ENCODE measurements at regions not wholly inside any gene's neighbourhood (a gene's known extent, or its start where the extent isn't known, plus 50 kb on each side); places are given as distances from the start of the nearest gene placed in this dataset.

DNA sequence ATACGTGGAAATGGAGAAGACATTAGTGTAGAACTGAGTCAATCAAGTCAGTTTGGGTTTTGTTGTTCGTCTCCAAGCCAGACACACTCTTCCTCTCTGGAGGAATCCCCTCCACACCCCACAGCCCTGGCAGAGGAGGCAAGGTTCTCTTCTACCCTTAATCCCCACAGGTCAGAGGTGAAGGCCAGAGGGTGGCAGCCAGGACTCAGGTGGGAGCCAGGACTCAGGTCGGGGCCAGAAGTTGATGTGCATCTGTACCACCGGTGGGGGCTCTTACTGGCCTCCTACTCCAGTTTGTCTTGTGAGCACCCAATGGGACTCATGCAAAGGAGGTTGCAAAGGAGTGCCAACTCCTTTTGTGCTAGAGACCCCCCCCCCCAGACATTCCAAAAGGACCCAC is 126.4 kb downstream of the TBXT start:
- TF ChIP-seq, protein P1, sequence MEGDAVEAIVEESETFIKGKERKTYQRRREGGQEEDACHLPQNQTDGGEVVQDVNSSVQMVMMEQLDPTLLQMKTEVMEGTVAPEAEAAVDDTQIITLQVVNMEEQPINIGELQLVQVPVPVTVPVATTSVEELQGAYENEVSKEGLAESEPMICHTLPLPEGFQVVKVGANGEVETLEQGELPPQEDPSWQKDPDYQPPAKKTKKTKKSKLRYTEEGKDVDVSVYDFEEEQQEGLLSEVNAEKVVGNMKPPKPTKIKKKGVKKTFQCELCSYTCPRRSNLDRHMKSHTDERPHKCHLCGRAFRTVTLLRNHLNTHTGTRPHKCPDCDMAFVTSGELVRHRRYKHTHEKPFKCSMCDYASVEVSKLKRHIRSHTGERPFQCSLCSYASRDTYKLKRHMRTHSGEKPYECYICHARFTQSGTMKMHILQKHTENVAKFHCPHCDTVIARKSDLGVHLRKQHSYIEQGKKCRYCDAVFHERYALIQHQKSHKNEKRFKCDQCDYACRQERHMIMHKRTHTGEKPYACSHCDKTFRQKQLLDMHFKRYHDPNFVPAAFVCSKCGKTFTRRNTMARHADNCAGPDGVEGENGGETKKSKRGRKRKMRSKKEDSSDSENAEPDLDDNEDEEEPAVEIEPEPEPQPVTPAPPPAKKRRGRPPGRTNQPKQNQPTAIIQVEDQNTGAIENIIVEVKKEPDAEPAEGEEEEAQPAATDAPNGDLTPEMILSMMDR (IDR thresholded peaks at IDR 0.05; ENCODE audit: low read depth, low read length, missing control alignments) = no peak

DNA sequence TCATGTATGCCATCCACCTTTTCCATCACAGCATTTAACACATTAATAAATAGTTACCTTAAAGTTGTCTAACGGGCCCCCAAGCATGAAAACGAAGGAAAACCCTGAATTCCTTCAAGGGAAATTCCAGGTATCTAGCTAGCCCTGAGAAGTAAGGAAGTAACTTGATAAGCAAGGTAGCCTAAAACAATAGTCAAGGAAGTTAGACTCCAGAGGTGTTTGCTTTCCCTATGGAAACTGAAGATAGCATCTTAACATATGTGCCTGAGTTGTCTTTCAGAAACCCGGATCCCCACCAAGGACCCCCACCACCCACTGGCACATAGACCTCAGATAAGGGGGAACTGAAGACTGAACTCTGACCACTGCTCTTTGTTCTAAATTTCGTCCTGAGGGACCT is 127.4 kb downstream of the TBXT start:
- DNase-seq (ENCODE audit: low read depth) = no peak
- no peak overlapping the region for H3K4me3 ChIP-seq (ENCODE audit: low read depth, low read length)
- TF ChIP-seq, protein P1 (IDR thresholded peaks at IDR 0.05; ENCODE audit: low read depth, low read length, missing control alignments) = no peak

More for the DNA sequence above, 126.4 kb downstream of the TBXT start:
- DNase-seq (ENCODE audit: low read depth) = no peak
- H3K4me3 ChIP-seq (ENCODE audit: low read depth, low read length) = no peak overlapping the region

DNA sequence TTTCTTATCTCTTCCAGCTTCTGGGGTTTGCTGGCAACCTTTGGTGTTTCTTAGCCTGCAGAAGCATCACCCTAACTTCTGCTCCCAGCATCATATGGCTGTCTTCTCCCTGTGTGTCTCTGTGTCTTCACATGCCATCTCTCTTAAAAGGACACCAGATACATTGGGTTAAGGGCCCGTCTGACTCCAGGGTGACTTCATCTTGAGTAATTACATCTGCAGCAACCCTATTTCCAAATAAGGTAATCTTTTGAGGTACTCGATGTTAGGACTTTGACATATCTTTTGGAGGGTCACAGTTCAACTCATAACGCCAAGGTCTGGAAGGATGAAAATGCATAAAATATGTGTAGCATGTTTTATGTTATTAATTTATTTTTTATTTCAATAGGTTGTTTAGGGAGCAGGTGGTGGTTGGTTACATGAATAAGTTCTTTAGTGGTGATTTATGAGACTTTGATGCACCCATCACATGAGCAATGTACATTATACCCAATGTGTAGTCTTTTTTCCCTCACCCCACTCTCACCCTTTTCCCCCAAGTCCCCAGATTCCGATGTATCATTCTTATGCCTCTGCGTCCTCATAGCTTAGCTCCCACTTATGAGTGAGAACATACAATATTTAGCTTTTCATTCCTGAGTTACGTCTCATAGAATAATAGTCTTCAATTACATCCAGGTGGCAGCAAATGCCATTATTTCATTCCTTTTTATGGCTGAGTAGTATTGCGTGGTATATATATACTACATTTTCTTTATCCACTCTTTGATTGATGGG is 131.1 kb downstream of the TBXT start:
- DNase-seq (ENCODE audit: low read depth) = no peak
- TF ChIP-seq, protein P1 (IDR thresholded peaks at IDR 0.05; ENCODE audit: low read depth, low read length, missing control alignments) = no peak
- H3K4me3 ChIP-seq (ENCODE audit: low read depth, low read length) = no peak overlapping the region

DNA sequence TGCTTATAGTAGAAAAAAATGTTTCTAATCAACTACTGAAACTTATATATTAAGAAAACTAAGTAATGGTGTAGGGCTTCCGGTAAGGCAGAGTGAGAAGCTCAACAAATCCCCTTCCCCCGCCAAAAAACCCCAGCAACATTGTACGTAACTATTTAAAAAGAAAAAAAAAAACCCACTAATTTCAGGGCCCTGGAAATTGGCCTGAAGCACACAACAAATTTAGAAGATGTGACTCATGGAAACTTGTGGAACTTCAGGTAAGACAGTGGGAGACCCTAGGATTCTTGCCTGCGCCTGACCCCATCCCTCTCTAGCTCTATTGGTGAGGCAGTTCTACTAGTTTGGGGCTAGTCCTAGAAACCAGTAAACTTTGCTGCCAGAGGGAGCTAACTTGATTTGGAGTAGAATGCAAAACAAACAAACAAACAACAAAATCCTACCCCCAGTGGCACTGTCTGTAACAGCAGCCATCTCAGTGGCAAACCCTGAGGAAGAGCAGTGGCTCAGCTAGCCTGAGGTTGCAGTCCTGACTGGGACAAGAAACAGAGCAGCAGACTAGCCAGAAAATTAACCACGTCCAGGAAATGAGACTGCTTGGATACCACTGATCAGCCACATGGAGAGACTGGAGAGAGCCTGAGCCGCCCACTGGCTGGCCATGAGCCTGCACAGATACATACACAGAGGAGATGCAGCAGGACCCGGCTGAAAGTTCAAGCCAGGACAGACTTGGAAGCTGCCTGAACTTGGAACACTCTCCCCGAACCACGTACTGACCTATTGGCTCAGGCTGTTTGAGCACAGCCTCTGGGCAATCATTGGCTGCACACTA is 135.1 kb downstream of the TBXT start:
- H3K4me3 ChIP-seq (ENCODE audit: low read depth, low read length) = no peak overlapping the region
- TF ChIP-seq, protein P1 (IDR thresholded peaks at IDR 0.05; ENCODE audit: low read depth, low read length, missing control alignments) = peak; percentile 43
- no peak for DNase-seq (ENCODE audit: low read depth)

DNA sequence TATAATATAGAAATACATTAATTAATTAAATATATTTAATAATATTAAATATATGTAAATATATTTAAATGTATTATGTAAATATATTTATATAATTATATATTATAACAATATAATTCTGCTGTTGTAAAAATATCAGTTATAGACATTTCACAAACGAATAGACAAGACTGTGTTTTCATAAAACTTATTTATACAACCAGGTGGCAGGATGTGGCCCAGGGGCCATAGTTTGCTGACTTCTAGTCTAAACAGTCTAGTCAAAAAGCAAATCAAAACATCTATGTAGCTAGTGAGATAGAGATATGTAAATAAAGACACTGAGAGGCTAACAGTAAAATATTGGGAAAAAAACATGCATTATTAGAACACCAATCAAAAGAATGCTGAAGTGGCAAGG is 136.4 kb downstream of the TBXT start:
- no peak overlapping the region for H3K4me3 ChIP-seq (ENCODE audit: low read depth, low read length)
- TF ChIP-seq, protein P1 (IDR thresholded peaks at IDR 0.05; ENCODE audit: low read depth, low read length, missing control alignments) = no peak
- no peak for DNase-seq (ENCODE audit: low read depth)

DNA sequence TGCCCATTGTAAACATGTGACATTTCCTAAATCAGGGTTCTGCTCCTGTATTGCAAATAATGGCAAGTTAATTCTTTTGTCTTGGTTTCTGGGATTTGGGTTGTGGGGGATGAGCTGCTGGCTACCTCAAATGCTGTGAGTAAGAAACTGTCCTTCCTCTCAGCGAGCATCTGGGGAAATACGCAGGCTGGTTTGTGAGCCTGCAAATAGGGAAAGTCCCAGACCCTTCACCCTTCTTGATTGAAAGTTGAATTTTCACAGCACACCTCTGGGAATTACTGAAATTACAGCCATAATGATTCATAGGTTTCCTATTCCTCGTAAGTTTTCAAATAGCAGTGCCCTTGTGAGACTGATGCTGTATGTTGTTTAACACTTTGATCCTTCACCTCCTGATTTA is 138.1 kb downstream of the TBXT start:
- no peak overlapping the region for H3K4me3 ChIP-seq (ENCODE audit: low read depth, low read length)
- TF ChIP-seq, protein P1 (IDR thresholded peaks at IDR 0.05; ENCODE audit: low read depth, low read length, missing control alignments) = no peak
- DNase-seq (ENCODE audit: low read depth) = no peak

All from GM12864 (cell line).